Astrocyte (in vitro differentiated cells and primary cell): ENCODE measurements at regions not wholly inside any gene's neighbourhood (a gene's known extent, or its start where the extent isn't known, plus 50 kb on each side); places are given as distances from the start of the nearest gene placed in this dataset.

Source experiments
- DNase-seq: peaks from one replicate; pipeline ENCODE4 v3.0.0-alpha.2; 2010; ENCODE audit warnings: low read depth
- FAIRE-seq: peaks from 2 replicates; lab custom pipeline; 2011; peaks lifted over from hg19 to GRCh38; lab: Jason Lieb, UNC
- H2AFZ ChIP-seq: 2 replicates; pipeline ENCODE4 v1.6.0; 2012; ENCODE audit warnings: low read depth, low read length, inconsistent platforms
- H3K27ac ChIP-seq: 2 replicates; pipeline ENCODE4 v1.5.1; 2011; ENCODE audit warnings: low read depth, low read length, inconsistent platforms
- H3K27me3 ChIP-seq: 2 replicates; pipeline ENCODE4 v1.6.0; 2011; ENCODE audit warnings: low read length, inconsistent platforms; ENCODE audit not compliant: insufficient read depth
- H3K36me3 ChIP-seq: 2 replicates; pipeline ENCODE4 v1.5.1; 2011; ENCODE audit warnings: low read length, inconsistent platforms; ENCODE audit not compliant: insufficient read depth
- H3K4me1 ChIP-seq: 2 replicates; pipeline ENCODE4 v1.5.1; 2011; ENCODE audit warnings: low read length, inconsistent platforms; ENCODE audit not compliant: insufficient read depth
- H3K4me2 ChIP-seq: 2 replicates; pipeline ENCODE4 v1.6.0; 2012; ENCODE audit warnings: low read length, inconsistent platforms
- H3K4me3 ChIP-seq: 2 replicates; pipeline ENCODE4 v1.5.1; 2011; ENCODE audit warnings: low read depth, mild to moderate bottlenecking, low read length, inconsistent platforms; ENCODE audit not compliant: insufficient read depth
- H3K79me2 ChIP-seq: 2 replicates; pipeline ENCODE4 v1.6.0; 2012; ENCODE audit warnings: mild to moderate bottlenecking, low read length, inconsistent platforms; ENCODE audit not compliant: insufficient read depth
- H3K9ac ChIP-seq: 2 replicates; pipeline ENCODE4 v1.6.0; 2012; ENCODE audit warnings: mild to moderate bottlenecking, low read length, inconsistent platforms
- H3K9me3 ChIP-seq: 2 replicates; pipeline ENCODE4 v1.5.1; 2012; ENCODE audit warnings: low read depth, mild to moderate bottlenecking, low read length, inconsistent platforms; ENCODE audit not compliant: insufficient read depth
- H4K20me1 ChIP-seq: 2 replicates; pipeline ENCODE4 v1.6.0; 2012; ENCODE audit warnings: low read length, inconsistent platforms; ENCODE audit not compliant: insufficient read depth
- H3K27ac Mint-ChIP-seq: one replicate; pipeline ENCODE4 v1.8.0; 2021; ENCODE audit warnings: mild to moderate bottlenecking, mixed read lengths; ENCODE audit not compliant: unreplicated experiment
- H3K27me3 Mint-ChIP-seq: one replicate; pipeline ENCODE4 v1.8.0; 2021; ENCODE audit warnings: low read depth, mixed read lengths; ENCODE audit not compliant: unreplicated experiment
- H3K36me3 Mint-ChIP-seq: one replicate; pipeline ENCODE4 v1.8.0; 2021; ENCODE audit warnings: low read depth, mixed read lengths; ENCODE audit not compliant: unreplicated experiment
- H3K4me1 Mint-ChIP-seq: one replicate; pipeline ENCODE4 v1.8.0; 2021; ENCODE audit warnings: low read depth, mixed read lengths; ENCODE audit not compliant: unreplicated experiment
- H3K4me3 Mint-ChIP-seq: one replicate; pipeline ENCODE4 v1.8.0; 2021; ENCODE audit warnings: mild to moderate bottlenecking, moderate library complexity, mixed read lengths; ENCODE audit not compliant: unreplicated experiment
- H3K9me3 Mint-ChIP-seq: one replicate; pipeline ENCODE4 v1.8.0; 2021; ENCODE audit warnings: mild to moderate bottlenecking, mixed read lengths; ENCODE audit not compliant: unreplicated experiment
- EZH2 ChIP-seq: IDR thresholded peaks from 2 replicates; pipeline ENCODE4 v1.6.1; 2012; ENCODE audit warnings: mild to moderate bottlenecking, low read length, inconsistent platforms; ENCODE audit not compliant: insufficient read depth
- TF ChIP-seq, protein P1 (sequence below): IDR thresholded peaks from 2 replicates; pipeline ENCODE4 v1.5.1; 2011; ENCODE audit warnings: low read depth, mild to moderate bottlenecking, inconsistent platforms, low read length, moderate library complexity; ENCODE audit not compliant: insufficient read depth

DNA sequence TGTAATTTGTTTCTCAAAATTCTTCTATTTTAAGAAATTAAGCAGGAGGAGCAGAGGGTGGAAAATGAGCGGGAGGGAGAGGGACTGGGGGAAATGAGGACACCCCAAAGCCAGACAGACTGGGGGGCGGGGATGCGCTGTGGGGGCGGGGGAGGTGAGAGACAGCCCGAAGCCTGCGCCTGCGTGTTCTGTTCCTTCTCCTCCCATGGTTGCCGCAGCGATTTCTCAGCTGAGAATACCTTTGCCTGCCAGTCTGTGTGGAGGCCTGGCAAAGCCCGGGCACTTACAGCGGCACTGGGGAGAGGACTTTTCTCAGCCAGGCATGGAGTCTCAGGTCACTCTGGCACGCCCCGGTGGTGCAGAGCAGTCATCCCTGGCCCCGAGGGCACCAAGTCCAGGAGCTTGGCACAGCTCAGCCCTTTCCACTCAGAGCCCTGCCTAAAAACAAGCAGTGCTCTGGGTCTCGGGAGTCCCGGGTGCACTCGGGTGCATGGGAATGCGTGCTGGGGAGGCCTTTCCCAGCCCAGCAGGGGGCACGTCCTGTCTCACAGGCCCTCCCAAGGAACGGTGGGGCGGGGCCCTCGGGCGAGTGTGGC, 289.3 kb upstream of the HS6ST1 start:
- H3K4me1 Mint-ChIP-seq = no peaks in the 10 kb centered on the region
- TF ChIP-seq EZH2 = no peak
- TF ChIP-seq, protein P1, sequence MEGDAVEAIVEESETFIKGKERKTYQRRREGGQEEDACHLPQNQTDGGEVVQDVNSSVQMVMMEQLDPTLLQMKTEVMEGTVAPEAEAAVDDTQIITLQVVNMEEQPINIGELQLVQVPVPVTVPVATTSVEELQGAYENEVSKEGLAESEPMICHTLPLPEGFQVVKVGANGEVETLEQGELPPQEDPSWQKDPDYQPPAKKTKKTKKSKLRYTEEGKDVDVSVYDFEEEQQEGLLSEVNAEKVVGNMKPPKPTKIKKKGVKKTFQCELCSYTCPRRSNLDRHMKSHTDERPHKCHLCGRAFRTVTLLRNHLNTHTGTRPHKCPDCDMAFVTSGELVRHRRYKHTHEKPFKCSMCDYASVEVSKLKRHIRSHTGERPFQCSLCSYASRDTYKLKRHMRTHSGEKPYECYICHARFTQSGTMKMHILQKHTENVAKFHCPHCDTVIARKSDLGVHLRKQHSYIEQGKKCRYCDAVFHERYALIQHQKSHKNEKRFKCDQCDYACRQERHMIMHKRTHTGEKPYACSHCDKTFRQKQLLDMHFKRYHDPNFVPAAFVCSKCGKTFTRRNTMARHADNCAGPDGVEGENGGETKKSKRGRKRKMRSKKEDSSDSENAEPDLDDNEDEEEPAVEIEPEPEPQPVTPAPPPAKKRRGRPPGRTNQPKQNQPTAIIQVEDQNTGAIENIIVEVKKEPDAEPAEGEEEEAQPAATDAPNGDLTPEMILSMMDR = no peak
- H3K4me3 Mint-ChIP-seq = no peak overlapping the region
- Histone ChIP-seq H3K4me3 (no peak overlapping the region), H2AFZ (peak overlapping the region; percentile 75), H3K79me2 (no peaks in the 10 kb centered on the region), H4K20me1 (no peaks in the 10 kb centered on the region), H3K9me3 (no peaks in the 10 kb centered on the region), H3K36me3 (no peaks in the 10 kb centered on the region), H3K27me3 (no peaks in the 10 kb centered on the region), H3K27ac (no peak overlapping the region), H3K9ac (no peak overlapping the region), H3K4me1 (peaks cover 2% of the 10 kb centered on the region), H3K4me2 (peak overlapping the region; percentile 59)
- no peak for DNase-seq
- no peaks in the 10 kb centered on the region for H3K36me3 Mint-ChIP-seq
- H3K27ac Mint-ChIP-seq = no peak overlapping the region
- H3K9me3 Mint-ChIP-seq = no peaks in the 10 kb centered on the region
- peaks cover 39% of the 10 kb centered on the region for H3K27me3 Mint-ChIP-seq
- FAIRE-seq = no peak

DNA sequence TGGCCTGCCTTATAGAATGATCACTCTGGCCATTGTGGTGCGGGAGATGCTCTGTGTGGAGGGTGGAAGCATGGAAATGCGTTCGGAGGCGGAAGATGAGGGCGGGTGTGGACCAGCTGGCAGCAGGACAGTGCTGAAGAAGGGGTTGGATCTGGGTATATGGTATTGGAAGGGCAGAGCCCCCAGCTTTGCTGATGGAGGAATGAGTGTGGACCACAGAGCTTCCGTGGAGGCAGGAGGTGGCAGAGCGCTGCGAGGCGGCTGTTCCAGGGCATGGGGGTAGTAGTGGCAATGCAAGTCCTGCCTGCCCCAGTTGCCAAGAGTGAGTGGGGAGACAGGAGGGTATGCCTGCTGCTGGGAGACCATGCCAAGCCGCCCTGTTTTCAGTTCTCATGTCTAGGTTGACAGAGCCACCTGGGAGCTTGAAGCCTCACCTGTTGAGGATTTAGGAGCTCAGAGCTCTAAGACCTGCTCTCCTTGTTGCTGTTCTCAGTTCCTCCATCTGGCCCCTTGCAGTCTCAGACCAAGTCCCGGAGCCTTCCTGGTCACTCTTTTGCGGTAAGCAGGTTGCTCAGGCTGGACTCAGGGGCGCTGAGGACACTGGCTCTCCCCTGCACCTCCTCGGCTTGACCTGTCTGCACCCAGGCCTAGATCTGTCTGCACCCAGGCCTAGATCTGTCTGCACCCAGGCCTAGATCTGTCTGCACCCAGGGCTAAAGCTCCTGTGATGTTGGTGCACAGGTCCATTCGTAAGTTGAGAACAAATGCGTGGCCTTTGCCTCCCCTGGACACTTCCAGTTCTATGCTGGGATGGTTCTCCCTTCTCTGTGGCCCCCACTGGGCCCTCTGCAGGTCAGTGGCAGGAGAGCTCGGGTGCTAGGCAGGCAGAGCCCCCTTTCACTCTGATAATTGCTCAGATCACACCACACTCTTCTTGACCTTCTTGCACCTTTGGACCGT, 290.5 kb upstream of the HS6ST1 start:
- Mint-ChIP-seq H3K27ac (peak overlapping the region; percentile 27), H3K36me3 (no peaks in the 10 kb centered on the region), H3K4me1 (no peaks in the 10 kb centered on the region), H3K9me3 (no peaks in the 10 kb centered on the region), H3K27me3 (peaks cover 39% of the 10 kb centered on the region), H3K4me3 (no peak overlapping the region)
- Histone ChIP-seq H3K4me2 (no peak overlapping the region), H3K27me3 (no peaks in the 10 kb centered on the region), H3K9ac (no peak overlapping the region), H3K36me3 (no peaks in the 10 kb centered on the region), H2AFZ (no peak overlapping the region), H3K9me3 (no peaks in the 10 kb centered on the region), H3K79me2 (no peaks in the 10 kb centered on the region), H3K4me1 (peaks cover 2% of the 10 kb centered on the region), H4K20me1 (no peaks in the 10 kb centered on the region), H3K27ac (no peak overlapping the region), H3K4me3 (no peak overlapping the region)
- FAIRE-seq (no peak), DNase-seq (no peak)
- TF ChIP-seq, protein P1 = no peak
- no peak for TF ChIP-seq EZH2
